T-helper 22 cell (primary cell): ENCODE measurements at regions not wholly inside any gene's neighbourhood (a gene's known extent, or its start where the extent isn't known, plus 50 kb on each side); places are given as distances from the start of the nearest gene placed in this dataset.

Source experiments
- DNase-seq: peaks from one replicate; pipeline ENCODE4 v3.0.0-alpha.2; 2020; ENCODE audit warnings: low read depth

DNA sequence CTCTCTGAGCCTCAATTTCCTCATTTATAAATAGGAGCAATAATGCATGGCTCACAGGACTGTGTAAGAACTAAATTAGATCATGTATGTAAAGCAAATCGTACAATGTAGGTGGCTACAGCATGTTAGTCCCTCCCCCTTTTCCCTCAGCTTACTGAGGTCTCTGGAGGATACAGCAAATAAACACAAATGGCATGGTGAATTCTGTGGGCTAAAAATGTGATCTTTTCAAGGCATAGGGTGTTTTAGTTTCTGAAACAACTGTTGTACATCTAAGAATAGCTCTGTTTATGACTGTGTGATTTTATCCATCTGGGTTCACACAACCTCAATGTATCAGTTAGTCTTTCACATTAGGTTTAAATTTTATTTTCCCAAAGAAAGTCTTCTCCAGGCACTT is 121.2 kb upstream of the PLEKHG7 start:
- DNase-seq: no peak

GRCh38 chr12:92574911-92575570 is 127.7 kb upstream of the PLEKHG7 start:
- no peak for DNase-seq

- no peak for DNase-seq
Observed at GRCh38 chr12:92574051-92574783, 128.6 kb upstream of the PLEKHG7 start.

- DNase-seq: no peak
Observed at GRCh38 chr12:92573104-92573503, 129.7 kb upstream of the PLEKHG7 start.

GRCh38 chr12:92571844-92572543 is 130.8 kb upstream of the PLEKHG7 start:
- DNase-seq: no peak

DNA sequence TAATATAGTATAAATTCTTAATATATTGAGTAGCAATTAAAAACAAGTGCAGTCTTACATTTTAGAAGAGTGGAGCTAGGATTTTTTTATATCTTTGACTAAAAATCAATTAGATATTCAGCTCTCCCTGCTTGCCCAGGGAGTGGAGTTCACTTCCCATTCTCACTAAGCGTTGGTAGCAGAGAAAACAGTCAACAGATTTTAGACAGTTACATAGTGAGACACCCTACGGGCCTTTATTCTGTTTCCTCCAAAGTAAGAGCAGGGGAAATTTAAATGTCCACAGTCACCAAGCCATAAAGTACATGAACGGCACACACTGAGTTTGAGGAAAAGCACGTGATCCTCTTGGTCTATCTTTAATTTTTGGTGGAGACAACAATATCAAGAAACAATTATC is 131.6 kb upstream of the PLEKHG7 start:
- no peak for DNase-seq

DNA sequence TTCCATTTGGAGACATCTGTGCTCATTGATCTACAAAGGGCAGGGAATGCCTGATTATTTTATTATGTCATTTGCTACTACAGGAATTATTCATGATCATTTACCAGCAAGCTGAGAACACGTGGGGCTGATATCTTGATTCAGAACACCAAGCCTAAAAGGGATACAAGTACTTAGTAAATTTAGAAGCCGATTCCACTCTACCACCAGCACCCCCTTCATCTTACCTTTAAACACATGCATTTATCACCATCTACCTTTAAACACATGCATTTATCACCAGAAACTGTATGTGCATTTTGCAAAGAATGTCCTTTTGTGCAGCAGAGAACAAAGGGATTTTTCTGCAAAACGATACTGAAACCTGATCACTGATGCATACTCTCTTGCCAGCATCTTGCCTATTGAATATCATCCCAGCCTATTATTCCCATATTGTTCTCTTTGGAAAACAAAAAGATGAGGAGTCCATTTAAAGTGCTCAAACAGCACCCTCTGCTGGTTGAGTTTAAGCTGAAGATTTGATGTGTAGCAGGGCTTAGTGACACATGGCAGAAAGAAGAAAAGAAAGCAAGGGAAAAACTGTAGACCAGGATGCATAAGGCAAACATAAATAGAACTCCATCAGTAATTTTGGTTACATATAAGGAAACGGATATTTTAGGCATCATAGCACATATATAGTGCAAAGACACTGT is 132.6 kb upstream of the PLEKHG7 start:
- DNase-seq: peak; percentile 8

DNA sequence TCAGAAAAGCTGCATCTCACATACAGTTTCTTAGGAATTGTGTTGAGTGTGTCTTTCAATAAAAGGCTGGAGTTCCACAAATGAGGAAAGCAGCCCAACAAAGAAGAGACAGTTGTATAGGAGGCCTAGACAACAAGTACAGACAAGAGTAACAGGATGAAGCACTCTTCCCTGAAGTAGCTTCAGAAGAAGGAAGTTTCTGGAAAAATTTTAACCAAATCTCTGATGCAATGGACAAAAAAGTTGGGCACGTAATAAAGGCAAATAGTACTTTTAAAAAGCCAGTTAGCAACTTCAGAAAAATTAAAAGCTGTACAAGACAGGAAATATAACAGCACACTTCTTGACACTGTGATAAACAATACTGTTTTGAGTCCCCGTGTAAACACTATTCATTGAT is 134.1 kb upstream of the PLEKHG7 start:
- DNase-seq: no peak

DNA sequence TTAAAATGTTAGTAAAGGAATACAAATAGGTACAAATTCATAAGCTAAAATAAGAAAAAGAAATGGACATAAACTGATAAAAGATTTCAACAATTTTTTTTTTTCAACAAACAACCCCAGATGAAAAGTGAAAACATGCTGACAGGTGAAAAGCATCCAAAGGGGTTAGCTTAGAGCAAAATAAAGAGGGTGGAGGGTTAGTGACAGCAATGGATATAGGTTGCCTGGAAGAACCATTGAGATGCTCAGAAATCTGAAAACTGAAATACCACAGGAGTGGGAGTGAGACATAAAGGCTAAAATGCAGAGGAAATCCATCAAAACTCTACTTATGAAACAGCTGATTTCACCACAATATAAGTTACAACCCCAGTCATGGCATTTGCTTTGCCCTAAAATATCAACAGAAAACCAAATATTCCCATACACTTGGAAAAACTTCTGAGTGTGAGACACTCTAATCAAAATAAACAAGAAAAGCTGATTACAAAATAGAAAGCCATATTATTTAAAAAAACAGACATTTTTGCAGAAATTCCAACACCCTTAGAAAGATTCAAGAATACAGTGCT is 136.3 kb upstream of the PLEKHG7 start:
- DNase-seq: no peak

- DNase-seq: no peak
Observed at GRCh38 chr12:92563819-92564218, 139.0 kb upstream of the PLEKHG7 start.

GRCh38 chr12:92562063-92562734 is 140.6 kb upstream of the PLEKHG7 start:
- no peak for DNase-seq

DNA sequence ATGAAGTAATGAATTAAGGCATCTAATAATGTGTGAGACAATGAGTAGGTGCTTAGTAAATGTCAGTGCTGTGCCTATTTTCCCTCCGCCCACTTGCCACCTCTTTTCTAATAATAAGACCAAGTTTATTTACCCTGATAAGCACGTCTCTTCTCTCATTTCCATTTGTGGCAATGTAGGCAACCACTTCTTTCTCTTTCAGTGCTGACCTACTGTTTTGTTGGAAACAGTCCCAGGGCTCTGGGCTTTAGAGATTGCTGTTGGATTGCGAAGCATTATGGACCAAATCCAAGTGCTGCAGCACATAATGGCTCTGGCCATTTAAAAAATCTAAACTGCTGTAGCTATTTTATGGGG is 141.3 kb upstream of the PLEKHG7 start:
- DNase-seq: no peak

DNA sequence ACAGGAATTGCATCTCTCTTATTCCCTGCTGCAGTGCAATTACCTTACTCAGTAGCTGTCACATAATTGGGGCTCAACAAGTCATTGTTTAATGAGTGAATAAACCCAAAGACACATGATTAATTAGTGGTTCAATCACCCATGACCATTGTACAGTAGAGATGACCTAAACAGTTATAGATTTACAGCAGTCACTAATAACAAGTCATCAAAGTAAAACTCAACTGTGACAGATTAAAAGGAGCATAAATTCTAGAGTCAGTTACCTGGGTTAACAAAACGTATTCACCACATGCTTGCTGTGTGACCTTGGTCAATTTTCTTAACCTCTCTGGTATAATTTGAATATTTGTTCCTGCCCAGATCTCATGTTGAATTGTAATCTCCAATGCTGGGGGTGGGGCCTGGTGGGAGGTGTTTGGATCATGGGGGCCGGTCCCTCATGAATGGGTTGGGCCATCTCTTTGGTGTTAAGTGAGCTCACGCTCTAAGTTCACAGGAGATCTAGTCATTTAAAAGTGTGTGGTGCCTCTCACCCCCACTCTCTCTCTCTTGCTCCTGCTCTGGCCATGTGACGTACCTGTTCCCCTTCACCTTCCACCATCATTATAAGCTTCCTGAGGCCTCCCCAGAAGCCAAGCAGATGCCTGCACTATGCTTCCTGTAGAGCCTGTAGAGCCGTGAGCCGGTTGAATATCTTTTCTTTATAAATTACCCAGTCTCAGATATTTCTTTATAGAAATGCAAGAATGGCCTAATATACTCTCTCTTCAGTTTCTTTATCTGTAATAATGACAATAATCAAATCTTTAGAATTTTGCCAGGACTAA is 141.9 kb upstream of the PLEKHG7 start:
- no peak for DNase-seq

GRCh38 chr12:92558806-92559205 is 144.0 kb upstream of the PLEKHG7 start:
- DNase-seq: no peak

DNA sequence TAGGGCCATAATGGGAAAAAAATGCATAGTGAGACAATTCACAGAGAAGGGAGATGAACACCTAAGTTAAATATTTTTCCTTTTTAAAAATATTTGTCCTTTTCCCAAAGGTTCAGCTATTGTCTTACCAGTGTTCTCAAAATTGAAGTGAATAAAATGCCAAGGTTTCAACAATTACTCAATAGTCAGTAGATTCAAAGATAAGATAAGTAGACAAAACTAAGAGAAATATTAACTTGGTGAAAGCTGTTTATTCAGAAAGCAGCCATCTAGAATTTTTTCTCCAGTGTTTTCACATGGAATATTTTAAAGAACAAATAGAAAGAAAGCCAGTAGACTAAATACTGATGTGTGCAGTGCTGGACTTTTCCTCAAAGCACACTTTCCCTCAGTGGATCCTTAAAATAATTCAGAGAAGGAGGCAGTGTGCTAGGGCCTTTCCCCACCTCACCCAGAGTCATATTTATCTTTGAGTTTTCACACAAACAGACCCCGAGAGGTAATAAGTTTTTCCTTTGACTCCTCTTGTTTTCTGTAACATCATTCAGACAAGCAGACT is 144.5 kb upstream of the PLEKHG7 start:
- no peak for DNase-seq

- no peak for DNase-seq
Observed at GRCh38 chr12:92557422-92557724, 145.4 kb upstream of the PLEKHG7 start.

DNA sequence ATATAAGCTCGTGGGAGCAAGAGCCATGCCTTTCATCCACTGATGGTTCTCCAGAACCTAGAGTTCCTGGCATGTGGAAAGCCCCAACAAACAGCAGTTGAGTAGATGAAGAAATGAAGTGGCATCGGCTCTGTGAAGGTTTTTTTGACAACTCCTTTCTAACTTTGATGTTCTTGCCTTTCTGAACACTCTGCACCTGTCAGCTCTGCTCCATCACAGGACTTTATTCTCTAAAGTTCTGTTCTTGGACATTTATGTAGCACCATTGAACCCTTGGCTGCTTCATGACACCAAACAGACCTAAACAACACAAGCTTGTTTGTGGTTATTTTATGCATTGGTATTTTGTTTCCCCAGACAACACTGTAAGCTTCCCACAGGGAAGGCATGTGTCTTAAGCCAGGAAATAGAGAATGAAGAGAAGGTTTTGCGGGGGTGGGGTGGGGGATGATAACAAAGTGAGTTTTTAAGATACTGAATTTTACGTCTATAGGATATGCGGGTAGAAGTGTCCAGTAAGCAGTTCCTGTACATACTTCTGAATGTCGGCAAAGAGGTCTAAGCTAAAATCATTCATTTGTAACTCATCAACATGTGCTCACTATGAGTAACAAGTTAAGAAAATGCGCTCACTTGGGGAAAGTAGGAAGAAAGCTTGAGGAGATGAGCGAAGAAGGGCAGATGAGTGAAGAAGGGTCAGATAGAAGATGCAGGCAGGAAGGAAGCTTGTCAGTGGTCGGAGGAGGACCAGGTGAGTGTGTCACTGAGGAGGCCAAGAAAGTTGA is 146.0 kb upstream of the PLEKHG7 start:
- DNase-seq: no peak

DNA sequence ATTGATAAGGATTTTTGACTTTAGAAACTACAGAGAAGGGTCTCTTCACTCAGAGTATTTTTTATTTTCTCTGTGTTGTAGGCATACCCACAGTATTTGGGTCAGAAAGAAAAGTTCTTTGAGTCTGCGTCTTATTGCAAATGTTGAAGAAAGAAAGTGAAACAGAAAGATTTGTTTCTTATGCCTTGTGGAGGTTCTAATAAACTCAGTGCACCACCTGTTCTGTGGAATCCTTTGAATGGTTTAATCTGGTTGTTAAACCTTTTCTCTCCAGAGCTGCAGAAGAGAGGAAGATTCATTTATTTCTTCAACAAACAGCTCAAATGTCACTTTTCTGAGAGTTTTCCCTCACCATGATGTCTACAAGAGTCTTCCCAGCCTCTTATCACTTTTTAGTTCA is 146.6 kb upstream of the PLEKHG7 start:
- DNase-seq: no peak

GRCh38 chr12:92554158-92555073 is 148.4 kb upstream of the PLEKHG7 start:
- DNase-seq: no peak
